ENCODE measurements at regions not wholly inside any gene's neighbourhood (a gene's known extent, or its start where the extent isn't known, plus 50 kb on each side); places are given as distances from the start of the nearest gene placed in this dataset.

DNA sequence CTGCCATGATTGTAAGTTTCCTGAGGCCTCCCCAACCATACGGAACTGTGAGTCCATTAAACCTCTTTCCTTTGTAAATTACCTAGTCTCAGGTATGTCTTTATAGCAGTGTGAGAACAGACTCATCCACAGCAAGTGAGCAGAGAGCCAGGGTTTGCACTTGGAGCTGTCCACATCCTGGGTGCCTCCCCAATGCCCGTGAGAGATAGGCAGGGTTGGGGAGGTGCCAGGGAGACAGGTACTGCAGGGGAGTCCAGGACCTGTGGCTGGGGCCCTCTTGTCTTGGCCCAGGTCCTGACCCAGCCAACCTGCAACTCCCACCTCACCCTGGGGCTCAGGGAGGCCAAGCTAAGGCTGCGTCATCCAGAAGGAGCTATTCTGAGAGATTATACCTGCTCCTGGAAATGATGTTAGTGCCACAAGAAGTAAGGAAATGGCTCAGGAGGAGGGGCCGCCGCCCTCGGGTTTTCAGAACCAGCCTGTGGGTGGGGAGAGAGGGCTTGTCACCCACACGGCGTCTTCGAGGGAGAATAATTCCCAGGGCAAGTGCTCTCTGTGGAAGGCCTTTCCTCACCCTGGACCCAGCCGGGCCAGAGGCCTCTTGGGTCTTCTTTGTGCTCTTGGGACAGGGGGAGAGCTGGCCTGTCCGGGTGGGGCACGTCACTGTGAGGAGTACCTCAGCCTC lies 66.5 kb downstream of the ADRA2C start:
- no peak for DNase-seq
- no peak for TF ChIP-seq POLR2A (IDR thresholded peaks at IDR 0.05)
- TF ChIP-seq, protein P1, sequence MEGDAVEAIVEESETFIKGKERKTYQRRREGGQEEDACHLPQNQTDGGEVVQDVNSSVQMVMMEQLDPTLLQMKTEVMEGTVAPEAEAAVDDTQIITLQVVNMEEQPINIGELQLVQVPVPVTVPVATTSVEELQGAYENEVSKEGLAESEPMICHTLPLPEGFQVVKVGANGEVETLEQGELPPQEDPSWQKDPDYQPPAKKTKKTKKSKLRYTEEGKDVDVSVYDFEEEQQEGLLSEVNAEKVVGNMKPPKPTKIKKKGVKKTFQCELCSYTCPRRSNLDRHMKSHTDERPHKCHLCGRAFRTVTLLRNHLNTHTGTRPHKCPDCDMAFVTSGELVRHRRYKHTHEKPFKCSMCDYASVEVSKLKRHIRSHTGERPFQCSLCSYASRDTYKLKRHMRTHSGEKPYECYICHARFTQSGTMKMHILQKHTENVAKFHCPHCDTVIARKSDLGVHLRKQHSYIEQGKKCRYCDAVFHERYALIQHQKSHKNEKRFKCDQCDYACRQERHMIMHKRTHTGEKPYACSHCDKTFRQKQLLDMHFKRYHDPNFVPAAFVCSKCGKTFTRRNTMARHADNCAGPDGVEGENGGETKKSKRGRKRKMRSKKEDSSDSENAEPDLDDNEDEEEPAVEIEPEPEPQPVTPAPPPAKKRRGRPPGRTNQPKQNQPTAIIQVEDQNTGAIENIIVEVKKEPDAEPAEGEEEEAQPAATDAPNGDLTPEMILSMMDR (IDR thresholded peaks at IDR 0.05) = no peak
- no peak overlapping the region for H3K4me3 ChIP-seq
- no peaks in the 10 kb centered on the region for H3K9me3 ChIP-seq
- no peaks in the 10 kb centered on the region for H3K36me3 ChIP-seq
- H3K4me1 ChIP-seq = peaks cover 0 to 5% of the 10 kb centered on the region in 2 donors
- no peak overlapping the region for H3K27ac ChIP-seq
- no peaks in the 10 kb centered on the region for H3K27me3 ChIP-seq
- intact Hi-C loops (cut with DNase I; ENCODE audit: low total_unique reads) = no loop called here

DNA sequence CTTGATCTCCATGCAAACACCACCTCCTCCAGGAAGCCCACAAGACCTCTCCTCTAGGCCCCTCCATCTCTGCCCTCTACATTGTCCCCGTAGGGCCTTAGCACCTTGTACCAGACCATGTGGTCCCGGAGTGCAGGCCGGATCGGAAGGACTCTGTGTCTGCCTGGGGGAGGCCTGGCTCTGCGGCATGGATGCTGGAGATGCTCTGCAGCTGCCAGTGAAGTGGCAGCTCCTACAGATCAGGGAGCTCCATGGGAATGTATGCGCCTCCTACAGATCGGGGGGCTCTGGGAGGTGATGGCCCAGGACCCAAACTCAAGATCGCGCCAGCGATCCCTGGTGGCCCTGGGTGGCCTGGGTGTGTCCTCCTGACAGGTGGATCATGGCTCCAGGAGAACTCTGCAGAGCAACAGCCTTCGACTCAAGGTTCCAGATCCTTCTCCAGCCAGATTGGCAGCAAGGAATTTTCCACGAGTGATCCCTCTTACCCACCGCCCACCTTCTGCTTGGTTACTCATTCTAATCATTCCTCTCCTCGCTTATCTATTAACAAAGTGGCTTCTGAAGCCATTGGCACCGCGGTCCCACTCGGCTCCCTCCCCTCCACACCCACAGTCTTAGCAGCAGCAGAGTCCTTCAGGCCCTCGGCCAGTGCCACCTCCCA lies 67.3 kb downstream of the ADRA2C start:
- Histone ChIP-seq H3K4me1 (no peaks in the 10 kb centered on the region), H3K4me3 (no peak overlapping the region), H3K27ac (no peak overlapping the region), H3K27me3 (no peaks in the 10 kb centered on the region), H3K36me3 (no peaks in the 10 kb centered on the region), H3K9me3 (no peaks in the 10 kb centered on the region)
- intact Hi-C loops (cut with DNase I; ENCODE audit: low total_unique reads) = no loop called here
- DNase-seq = no peak
- TF ChIP-seq, protein P1 (IDR thresholded peaks at IDR 0.05) = no peak
- no peak for TF ChIP-seq POLR2A (IDR thresholded peaks at IDR 0.05)

DNA sequence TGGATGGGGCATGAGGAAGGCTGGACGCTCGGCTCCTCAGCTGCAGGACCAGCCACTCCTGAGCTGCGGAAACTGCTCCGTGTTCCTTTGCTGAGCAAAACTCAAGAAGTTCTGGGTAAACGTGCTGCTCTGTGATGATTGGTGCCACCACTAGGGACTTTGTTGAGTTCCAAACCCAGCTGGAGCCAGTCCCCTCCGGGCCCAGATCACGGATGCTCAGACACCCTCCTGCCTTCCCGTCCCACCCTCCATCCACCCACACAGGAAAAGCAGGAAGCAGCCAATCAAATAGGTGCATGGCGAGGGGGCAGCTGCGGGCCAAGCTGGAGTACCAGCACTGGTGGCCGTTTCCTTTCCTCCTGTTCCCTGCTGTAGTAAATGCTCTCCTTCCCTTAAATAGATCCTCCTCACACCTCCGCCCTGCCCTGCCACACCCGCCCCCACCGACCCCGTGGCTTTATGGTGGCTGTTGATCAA lies 68.0 kb downstream of the ADRA2C start:
- Histone ChIP-seq H3K9me3 (no peaks in the 10 kb centered on the region), H3K27me3 (no peaks in the 10 kb centered on the region), H3K27ac (no peak overlapping the region), H3K4me1 (no peaks in the 10 kb centered on the region), H3K36me3 (no peaks in the 10 kb centered on the region), H3K4me3 (no peak overlapping the region)
- intact Hi-C loops (cut with DNase I; ENCODE audit: low total_unique reads) = no loop called here
- DNase-seq = no peak
- no peak for TF ChIP-seq POLR2A (IDR thresholded peaks at IDR 0.05)
- TF ChIP-seq, protein P1 (IDR thresholded peaks at IDR 0.05) = no peak

DNA sequence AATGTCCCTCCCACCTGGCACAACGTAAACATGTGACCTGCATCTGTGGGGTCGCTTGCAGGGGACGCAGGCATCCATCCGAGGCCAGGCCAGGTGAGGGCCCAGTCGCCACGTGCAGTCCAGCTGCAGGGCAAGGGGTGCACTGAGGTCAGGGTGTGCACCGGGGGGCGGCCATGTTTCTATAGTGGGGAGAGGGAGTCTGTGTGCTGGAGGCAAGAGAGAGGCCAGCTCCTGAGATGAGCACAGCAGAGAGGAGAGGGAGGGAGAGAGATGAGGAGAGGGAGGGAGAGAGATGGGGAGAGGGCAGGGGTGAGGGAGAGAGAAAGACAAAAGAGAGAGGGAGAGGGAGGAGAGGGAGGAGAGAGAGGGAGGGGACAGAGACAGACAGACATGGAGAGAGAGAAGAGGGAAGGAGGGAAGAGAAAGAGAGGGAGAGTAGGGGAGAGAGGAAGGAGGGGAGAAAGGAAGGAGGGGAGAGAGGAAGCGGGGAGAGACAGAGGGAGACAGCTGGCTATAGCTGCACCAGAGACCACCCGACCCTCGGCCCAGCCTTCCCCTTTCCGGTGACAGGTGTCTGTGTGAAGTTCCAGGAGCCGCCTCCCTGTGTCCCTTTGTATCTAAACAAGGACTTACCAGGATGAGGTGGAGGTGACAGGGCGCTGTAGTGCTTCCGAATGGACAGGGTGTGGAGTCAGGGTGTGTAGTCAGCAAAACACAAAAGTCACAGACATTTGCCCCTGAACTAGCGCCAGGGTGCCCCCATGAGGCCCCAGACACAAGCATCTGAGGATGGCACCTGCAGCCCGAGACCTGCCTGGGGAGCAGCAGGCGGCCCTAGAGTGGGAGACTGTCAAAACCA lies 68.7 kb downstream of the ADRA2C start:
- Histone ChIP-seq H3K4me3 (no peak overlapping the region), H3K27me3 (no peaks in the 10 kb centered on the region), H3K36me3 (no peaks in the 10 kb centered on the region), H3K4me1 (no peaks in the 10 kb centered on the region), H3K9me3 (no peaks in the 10 kb centered on the region), H3K27ac (no peak overlapping the region)
- intact Hi-C loops (cut with DNase I; ENCODE audit: low total_unique reads) = no loop called here
- no peak for DNase-seq
- TF ChIP-seq, protein P1 (IDR thresholded peaks at IDR 0.05) = no peak
- no peak for TF ChIP-seq POLR2A (IDR thresholded peaks at IDR 0.05)
